Esophagus muscularis mucosa (tissue), 4 donors: ENCODE measurements at regions not wholly inside any gene's neighbourhood (a gene's known extent, or its start where the extent isn't known, plus 50 kb on each side); places are given as distances from the start of the nearest gene placed in this dataset.

Experiments used
- DNase-seq: peaks from one replicate; pipeline ENCODE4 v3.0.0-alpha.2; 2017; ENCODE audit errors: extremely low spot score
- H3K27ac ChIP-seq, 4 donors: fragments of 200-600 bp; sonication (generic); replicated peaks in 1 of 4; 1 replicate in 3 of 4; 2 replicates in 1 of 4; pipeline ENCODE4 v1.5.1; 2016 to 2019; ENCODE audit warnings: mild to moderate bottlenecking in 1 of 4
- H3K27me3 ChIP-seq, 4 donors: fragments of 200-600 bp; sonication (generic); one replicate each; pipeline versions ENCODE4 v1.5.1 to v1.6.0; 2016 to 2019
- H3K36me3 ChIP-seq, 4 donors: fragments of 200-600 bp; sonication (generic); one replicate each; pipeline ENCODE4 v1.5.1; 2016 to 2019
- H3K4me1 ChIP-seq, 4 donors: fragments of 200-600 bp; sonication (generic); one replicate each; pipeline ENCODE4 v1.5.1; 2016 to 2019
- H3K4me3 ChIP-seq, 4 donors: fragments of 200-600 bp; sonication (generic); 1 replicate in 2 of 4; 2 replicates in 2 of 4; pipeline ENCODE4 v1.5.1; 2016 to 2019; ENCODE audit warnings: mild to moderate bottlenecking in 4 of 4, moderate library complexity in 1 of 4
- H3K9me3 ChIP-seq, 4 donors: fragments of 200-600 bp; sonication (generic); 1 replicate in 3 of 4; 2 replicates in 1 of 4; pipeline ENCODE4 v1.5.1; 2016 to 2019
- CTCF ChIP-seq, 3 experiments: fragments of 200-600 bp in 2 of 3; fragments of 450-650 bp in 1 of 3; sonication (generic) in 2 of 3; IDR thresholded peaks; one replicate each; pipeline ENCODE4 v1.5.1; 2017 to 2019; ENCODE audit warnings: antibody characterized with exemption in 3 of 3, mild to moderate bottlenecking in 2 of 3, moderate library complexity in 1 of 3
- EP300 ChIP-seq: sonication (generic); formaldehyde crosslinking; IDR thresholded peaks from one replicate; pipeline ENCODE4 v1.6.1; 2017; ENCODE audit warnings: antibody characterized with exemption
- POLR2A ChIP-seq: fragments of 450-650 bp; IDR thresholded peaks from one replicate; pipeline ENCODE4 v1.6.1; 2017; ENCODE audit warnings: antibody characterized with exemption, moderate library complexity, mild to moderate bottlenecking, low read depth
- POLR2AphosphoS5 ChIP-seq, 2 donors: sonication (generic); formaldehyde crosslinking; IDR thresholded peaks; one replicate each; pipeline ENCODE4 v1.6.1; 2017; ENCODE audit warnings: antibody characterized with exemption in 2 of 2
- WGBS: methylation state at CpG from one replicate; pipeline ENCODE4 v1.1.5; 2018; 5-methylcytosine and 5-hydroxymethylcytosine counted together
- intact Hi-C: fragments of 100-400 bp; cut with DNase I; formaldehyde crosslinking; loops from one replicate; pipeline ENCODE4 v1.15.1; 2023

GRCh38 chr2:176493909-176494308 lies 224.7 kb downstream of the MTX2 start:
- Histone ChIP-seq H3K27me3 (peaks cover 0 to 15% (median 0%) of the 10 kb centered on the region in 4 donors), H3K4me3 (no peak overlapping the region), H3K9me3 (no peaks in the 10 kb centered on the region), H3K27ac (peak overlapping the region; percentile 55 to 71 (median 62)), H3K4me1 (peaks cover 17 to 66% (median 54%) of the 10 kb centered on the region in 4 donors), H3K36me3 (no peaks in the 10 kb centered on the region)
- TF ChIP-seq CTCF (IDR thresholded peaks at IDR 0.05): no peak
- TF ChIP-seq POLR2A: no peak
- TF ChIP-seq EP300: no peak
- TF ChIP-seq POLR2AphosphoS5 (IDR thresholded peaks at IDR 0.05): no peak
- intact Hi-C loops: no loop called here
- WGBS: 65% methylated on average over 3 of the region's 3 CpGs
- no peak for DNase-seq

- Histone ChIP-seq H3K9me3 (no peaks in the 10 kb centered on the region), H3K4me1 (peaks cover 17 to 64% (median 54%) of the 10 kb centered on the region in 4 donors), H3K27me3 (peaks cover 0 to 9% (median 0%) of the 10 kb centered on the region in 4 donors), H3K36me3 (no peaks in the 10 kb centered on the region), H3K4me3 (no peak overlapping the region), H3K27ac (peak overlapping the region; percentile 55 to 71 (median 62))
- DNase-seq: no peak
- TF ChIP-seq POLR2AphosphoS5 (IDR thresholded peaks at IDR 0.05) (peak in 1 of 2 donors; percentile 48), POLR2A (no peak)
- intact Hi-C loops: no loop called here
- WGBS: 32% methylated on average over 2 of the region's 2 CpGs
Measured at GRCh38 chr2:176494949-176495353, 225.7 kb downstream of the MTX2 start.

- 93% methylated on average over 3 of the region's 3 CpGs for WGBS
- Histone ChIP-seq H3K27me3 (no peaks in the 10 kb centered on the region), H3K4me3 (no peak overlapping the region), H3K27ac (peak overlapping the region; percentile 55 to 71 (median 62)), H3K9me3 (no peaks in the 10 kb centered on the region), H3K36me3 (no peaks in the 10 kb centered on the region), H3K4me1 (peaks cover 17 to 55% (median 48%) of the 10 kb centered on the region in 4 donors)
- no peak for DNase-seq
- intact Hi-C loops: no loop called here
- no peak for TF ChIP-seq POLR2A
- no peak for TF ChIP-seq CTCF (IDR thresholded peaks at IDR 0.05)
- TF ChIP-seq POLR2AphosphoS5 (IDR thresholded peaks at IDR 0.05): no peak
- TF ChIP-seq EP300: no peak
Measured at GRCh38 chr2:176495826-176496225, 226.6 kb downstream of the MTX2 start.

- peak overlapping the region in 2 of 4 donors; percentile 7 to 32 for H3K4me3 ChIP-seq
- no peak overlapping the region for H3K27ac ChIP-seq
- H3K9me3 ChIP-seq: no peaks in the 10 kb centered on the region
- 80% methylated on average over 3 of the region's 3 CpGs for WGBS
- no peak for DNase-seq
- H3K27me3 ChIP-seq: no peaks in the 10 kb centered on the region
- TF ChIP-seq POLR2AphosphoS5 (IDR thresholded peaks at IDR 0.05): no peak
- no peak for TF ChIP-seq CTCF (IDR thresholded peaks at IDR 0.05)
- no peak for TF ChIP-seq EP300
- no peak for TF ChIP-seq POLR2A
- intact Hi-C loops: no loop called here
- no peaks in the 10 kb centered on the region for H3K36me3 ChIP-seq
- peaks cover 17 to 54% (median 45%) of the 10 kb centered on the region in 4 donors for H3K4me1 ChIP-seq
Measured at GRCh38 chr2:176496761-176497160, 227.5 kb downstream of the MTX2 start.

GRCh38 chr2:176500901-176501300 lies 231.7 kb downstream of the MTX2 start:
- H3K4me1 ChIP-seq: peaks cover 3 to 18% (median 8%) of the 10 kb centered on the region in 4 donors
- no peak overlapping the region for H3K4me3 ChIP-seq
- no peak for DNase-seq
- 53% methylated on average over 1 of the region's 1 CpG for WGBS
- no peak overlapping the region for H3K27ac ChIP-seq
- intact Hi-C loops: no loop called here
- TF ChIP-seq POLR2AphosphoS5 (IDR thresholded peaks at IDR 0.05) (peak in 1 of 2 donors; percentile 28), CTCF (IDR thresholded peaks at IDR 0.05) (no peak), EP300 (no peak), POLR2A (no peak)
- no peaks in the 10 kb centered on the region for H3K27me3 ChIP-seq
- H3K9me3 ChIP-seq: no peaks in the 10 kb centered on the region
- H3K36me3 ChIP-seq: no peaks in the 10 kb centered on the region
